ENCODE measurements at regions not wholly inside any gene's neighbourhood (a gene's known extent, or its start where the extent isn't known, plus 50 kb on each side); places are given as distances from the start of the nearest gene placed in this dataset.

GRCh38 chr1:5812295-5812694, 179.9 kb downstream of the NPHP4 start:
- no peak for DNase-seq

GRCh38 chr1:5811419-5811818, 180.8 kb downstream of the NPHP4 start:
- no peak for DNase-seq

DNA sequence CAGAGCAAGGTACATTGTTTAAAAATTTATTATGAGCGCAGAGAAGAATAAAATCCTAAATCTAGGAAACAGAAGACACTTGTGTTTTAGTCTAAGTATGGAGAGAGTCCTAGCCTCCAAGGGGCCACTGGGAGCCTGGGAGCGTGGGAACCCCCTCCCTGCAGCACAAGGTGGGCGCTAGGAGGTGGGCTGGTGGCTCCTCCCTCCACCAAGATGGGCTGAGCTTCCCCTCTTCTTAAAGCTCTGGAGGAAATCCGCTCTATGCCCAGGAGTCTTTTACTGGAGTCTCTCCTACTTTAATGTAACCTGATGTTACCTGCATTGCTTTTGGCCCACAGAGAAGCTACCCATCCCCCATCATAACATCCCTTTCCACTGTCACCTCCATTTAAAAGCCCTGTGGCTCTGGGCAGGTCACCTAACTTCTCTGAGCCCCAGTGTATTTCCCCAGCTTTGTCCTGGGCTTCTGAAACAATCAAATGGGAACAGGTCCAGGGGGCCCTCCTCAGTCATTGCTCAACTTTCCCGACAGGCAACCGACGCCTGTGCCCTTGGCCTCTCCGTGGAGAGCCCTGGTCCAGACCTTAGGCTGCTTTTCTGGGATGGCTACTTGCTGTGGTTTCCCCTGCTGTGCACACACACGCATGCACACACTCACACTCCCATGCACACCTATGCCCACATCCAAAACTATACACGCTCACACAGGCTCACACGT, 181.5 kb downstream of the NPHP4 start:
- DNase-seq, result no peak

- no peak for DNase-seq
These were observed 182.1 kb downstream of the NPHP4 start for GRCh38 chr1:5810131-5810530.

DNA sequence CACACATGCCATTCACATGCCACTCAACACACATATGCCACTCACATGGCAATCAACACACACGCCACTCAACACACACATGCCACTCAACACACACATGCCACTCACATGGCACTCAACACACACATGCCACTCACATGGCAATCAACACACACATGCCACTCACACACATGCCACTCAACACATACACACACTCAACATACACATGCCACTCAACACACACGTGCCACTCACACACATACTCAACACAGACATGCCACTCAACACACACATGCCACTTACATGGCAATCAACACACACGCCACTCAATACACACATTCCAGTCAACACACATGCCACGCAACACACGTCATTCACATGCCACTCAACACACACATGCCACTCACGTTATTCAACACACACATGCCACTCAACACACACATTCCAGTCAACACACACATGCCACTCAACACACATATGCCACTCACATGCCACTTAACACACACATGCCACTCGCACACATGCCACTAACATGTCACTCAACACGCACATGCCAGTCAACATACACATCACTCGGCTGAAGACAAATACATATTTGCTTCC, 182.9 kb downstream of the NPHP4 start:
- DNase-seq, result no peak

DNA sequence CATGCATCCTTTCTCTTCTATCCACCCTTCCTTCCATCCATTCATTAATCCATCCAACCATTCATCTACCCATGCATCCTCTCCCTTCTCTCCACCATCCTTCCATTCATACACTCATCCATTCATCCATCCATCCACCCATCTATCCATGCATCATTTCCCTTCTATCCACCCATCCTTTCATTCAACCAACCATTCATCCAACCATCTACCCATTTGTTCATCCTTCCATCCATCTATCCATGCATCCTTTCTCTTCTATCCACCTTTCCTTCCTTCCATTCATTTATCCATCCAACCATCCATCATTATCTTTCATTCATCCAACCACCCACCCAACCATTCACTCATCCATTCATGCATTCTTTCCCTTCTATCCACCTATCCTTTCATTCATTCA, 188.4 kb downstream of the NPHP4 start:
- no peak for DNase-seq

- DNase-seq, result no peak
These were observed 189.6 kb downstream of the NPHP4 start for GRCh38 chr1:5802606-5803005.

DNA sequence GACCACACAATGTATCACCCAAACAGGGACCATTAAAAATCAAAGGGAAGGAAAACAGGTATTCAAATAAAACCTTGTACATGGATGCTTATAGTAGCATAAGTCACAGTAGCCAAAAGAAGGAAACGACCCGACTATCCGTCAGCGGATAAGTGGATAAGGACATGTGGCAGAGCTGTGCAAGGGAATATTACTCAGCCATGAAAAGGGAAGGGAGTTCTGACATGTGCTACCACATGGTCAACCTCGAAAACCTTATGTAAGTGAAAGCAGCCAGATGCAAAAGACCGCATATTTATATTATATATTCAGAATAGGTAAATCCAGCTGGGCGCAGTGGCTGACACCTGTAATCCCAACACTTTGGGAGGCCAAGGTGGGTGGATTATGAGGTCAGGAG, 193.3 kb downstream of the NPHP4 start:
- no peak for DNase-seq

GRCh38 chr1:5798151-5798730, 194.0 kb downstream of the NPHP4 start:
- no peak for DNase-seq

DNA sequence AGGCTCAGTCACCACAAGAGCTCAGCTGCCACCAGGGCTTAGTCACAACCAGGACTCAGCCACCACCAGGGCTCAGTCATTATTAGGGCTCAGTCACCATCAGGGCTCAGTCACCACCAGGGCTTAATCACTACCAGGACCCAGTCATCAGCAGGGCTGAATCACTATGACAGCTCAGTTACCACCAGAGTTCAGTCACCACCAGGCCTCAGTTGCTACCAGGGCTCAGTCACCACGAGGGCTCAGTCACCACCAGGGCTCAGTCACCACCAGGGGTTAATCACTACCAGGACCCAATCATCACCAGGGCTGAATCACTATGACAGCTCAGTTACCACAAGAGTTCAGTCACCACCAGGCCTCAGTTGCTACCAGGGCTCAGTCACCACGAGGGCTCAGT, 196.2 kb downstream of the NPHP4 start:
- DNase-seq, result no peak

DNA sequence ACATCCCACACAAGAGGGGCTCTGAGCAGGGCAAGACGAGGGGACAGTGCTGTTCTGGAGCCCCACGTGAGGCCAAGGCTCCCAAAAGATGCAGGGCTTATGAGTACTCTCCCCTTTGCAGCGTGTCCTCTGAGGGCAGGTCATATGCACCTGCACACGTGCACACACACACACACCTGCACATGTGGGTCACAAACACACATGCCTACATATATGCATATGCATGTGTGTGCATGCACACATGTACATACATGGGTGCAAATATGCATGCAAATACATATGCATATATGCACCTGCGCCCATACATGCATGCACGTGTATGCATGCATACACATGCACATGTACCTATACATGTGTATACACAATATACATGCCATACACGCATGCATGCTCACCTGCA, 197.9 kb downstream of the NPHP4 start:
- no peak for DNase-seq

DNA sequence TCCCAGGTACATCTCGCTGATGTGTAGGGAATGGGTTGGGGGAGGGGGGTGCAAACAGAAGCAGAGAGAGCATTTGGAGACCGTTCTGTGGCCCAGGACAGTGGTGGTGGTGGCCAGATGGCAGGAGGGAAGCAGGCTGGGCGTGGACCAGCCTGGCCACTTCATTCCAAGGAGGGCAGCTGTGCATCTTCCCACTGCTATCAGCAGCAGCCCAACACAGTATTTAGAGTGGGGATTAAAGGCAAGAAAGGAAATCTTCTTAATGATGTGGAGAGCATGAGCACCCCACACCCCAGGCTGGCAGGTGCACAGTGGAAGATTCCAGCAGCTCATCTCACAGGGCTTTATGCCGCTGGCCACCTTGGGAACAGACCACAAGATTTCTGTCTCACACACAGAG, 198.7 kb downstream of the NPHP4 start:
- DNase-seq, result no peak

DNA sequence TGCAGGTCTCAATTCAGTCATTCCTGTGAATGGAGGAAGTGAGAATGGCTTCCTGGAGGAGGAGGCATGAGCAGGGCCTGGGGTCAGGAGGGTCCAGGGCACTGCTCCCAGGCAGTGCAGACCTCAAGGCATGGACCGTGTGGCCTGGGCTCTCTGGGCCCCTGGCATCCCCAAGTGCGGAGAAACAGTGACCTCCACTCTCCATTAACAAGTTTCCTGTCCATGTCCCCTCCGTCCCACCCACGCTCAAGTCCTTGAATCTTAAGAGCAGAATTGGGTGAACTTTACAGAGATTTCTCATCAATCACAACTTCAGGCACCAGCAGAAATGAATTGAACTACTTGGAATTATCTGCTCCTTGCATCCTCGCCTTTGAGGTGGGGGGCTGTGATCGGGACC, 211.1 kb downstream of the NPHP4 start:
- no peak for DNase-seq

DNA sequence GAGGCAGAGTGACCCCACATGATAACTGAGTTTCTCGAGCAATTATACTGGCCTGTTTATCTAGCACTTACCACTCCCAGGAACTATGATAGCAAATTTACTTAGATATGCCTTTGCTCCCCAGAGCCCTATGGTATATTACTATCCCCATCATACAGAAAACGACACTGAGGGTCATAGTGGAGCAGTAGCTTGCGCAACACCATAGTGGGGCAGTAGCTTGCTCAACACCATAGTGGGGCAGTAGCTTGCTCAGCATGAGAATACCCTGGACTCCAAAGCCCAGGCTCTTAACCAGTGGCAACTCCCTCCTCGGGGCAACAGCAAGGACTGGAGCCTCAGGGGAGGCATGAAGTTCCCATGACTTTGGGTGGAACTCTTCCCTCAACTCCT, 211.9 kb downstream of the NPHP4 start:
- no peak for DNase-seq

GRCh38 chr1:5779608-5780323, 212.5 kb downstream of the NPHP4 start:
- no peak for DNase-seq

GRCh38 chr1:5776035-5776550, 216.1 kb downstream of the NPHP4 start:
- DNase-seq, result no peak

GRCh38 chr1:5774019-5774418, 218.2 kb downstream of the NPHP4 start:
- DNase-seq, result no peak

DNA sequence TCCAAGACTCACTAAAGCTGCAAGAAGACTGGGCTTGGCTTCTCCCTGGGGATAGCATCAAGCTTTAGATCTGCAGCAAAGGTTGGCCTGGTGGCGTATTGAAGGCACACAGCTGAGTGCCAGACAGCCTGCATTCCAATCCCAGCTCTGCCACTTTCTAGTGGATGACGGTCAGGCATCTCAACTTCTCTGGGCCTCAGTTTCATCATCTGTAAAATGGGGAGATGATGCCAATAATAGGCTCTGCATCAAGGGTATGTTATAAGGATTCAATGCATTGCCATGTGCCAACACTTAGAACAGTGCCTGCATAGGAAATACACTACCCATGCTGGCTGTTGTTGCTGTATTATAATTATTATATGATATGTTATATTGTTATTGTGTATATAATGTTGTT, 220.4 kb downstream of the NPHP4 start:
- no peak for DNase-seq

GRCh38 chr1:5770981-5771765, 221.1 kb downstream of the NPHP4 start:
- DNase-seq, result no peak

- no peak for DNase-seq
These were observed 222.5 kb downstream of the NPHP4 start for GRCh38 chr1:5769760-5770159.

DNA sequence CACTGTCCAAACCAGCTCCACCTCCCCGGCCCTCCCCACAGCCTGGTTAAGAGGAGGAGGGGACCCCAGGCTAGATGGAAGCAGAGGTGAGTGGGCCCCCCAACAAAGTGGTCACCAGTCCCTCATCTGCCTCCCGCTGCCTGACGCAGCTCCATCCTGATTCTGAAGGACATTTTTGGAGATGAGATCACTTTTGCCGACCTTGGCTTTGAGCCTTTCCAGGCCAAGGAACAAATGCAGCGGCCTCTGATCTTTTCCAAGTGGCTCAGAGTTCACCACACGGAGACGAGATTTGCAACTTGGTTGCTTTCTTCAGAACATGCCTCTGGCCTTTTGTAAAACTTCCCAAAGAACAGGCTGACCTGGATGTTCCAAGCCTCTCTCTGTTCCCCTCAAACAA, 223.1 kb downstream of the NPHP4 start:
- DNase-seq, result no peak

GRCh38 chr1:5768014-5768413, 224.2 kb downstream of the NPHP4 start:
- no peak for DNase-seq

Data from left kidney (tissue), 1 donor.